ENCODE measurements at regions not wholly inside any gene's neighbourhood (a gene's known extent, or its start where the extent isn't known, plus 50 kb on each side); places are given as distances from the start of the nearest gene placed in this dataset.

- DNase-seq (ENCODE audit: low read depth), result no peak
- TF ChIP-seq, protein P1, sequence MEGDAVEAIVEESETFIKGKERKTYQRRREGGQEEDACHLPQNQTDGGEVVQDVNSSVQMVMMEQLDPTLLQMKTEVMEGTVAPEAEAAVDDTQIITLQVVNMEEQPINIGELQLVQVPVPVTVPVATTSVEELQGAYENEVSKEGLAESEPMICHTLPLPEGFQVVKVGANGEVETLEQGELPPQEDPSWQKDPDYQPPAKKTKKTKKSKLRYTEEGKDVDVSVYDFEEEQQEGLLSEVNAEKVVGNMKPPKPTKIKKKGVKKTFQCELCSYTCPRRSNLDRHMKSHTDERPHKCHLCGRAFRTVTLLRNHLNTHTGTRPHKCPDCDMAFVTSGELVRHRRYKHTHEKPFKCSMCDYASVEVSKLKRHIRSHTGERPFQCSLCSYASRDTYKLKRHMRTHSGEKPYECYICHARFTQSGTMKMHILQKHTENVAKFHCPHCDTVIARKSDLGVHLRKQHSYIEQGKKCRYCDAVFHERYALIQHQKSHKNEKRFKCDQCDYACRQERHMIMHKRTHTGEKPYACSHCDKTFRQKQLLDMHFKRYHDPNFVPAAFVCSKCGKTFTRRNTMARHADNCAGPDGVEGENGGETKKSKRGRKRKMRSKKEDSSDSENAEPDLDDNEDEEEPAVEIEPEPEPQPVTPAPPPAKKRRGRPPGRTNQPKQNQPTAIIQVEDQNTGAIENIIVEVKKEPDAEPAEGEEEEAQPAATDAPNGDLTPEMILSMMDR (conservative IDR thresholded peaks at IDR 0.05; ENCODE audit: control insufficient read depth, insufficient read depth, low read depth, low read length), result no peak
- H3K4me3 ChIP-seq (ENCODE audit: control insufficient read depth, low read depth, low read length), result no peak overlapping the region
Observed at GRCh38 chr10:113301342-113301984, 251.4 kb upstream of the HABP2 start.

GRCh38 chr10:113302062-113302461 lies 250.8 kb upstream of the HABP2 start:
- TF ChIP-seq, protein P1 (conservative IDR thresholded peaks at IDR 0.05; ENCODE audit: control insufficient read depth, insufficient read depth, low read depth, low read length), result no peak
- DNase-seq (ENCODE audit: low read depth), result no peak
- no peak overlapping the region for H3K4me3 ChIP-seq (ENCODE audit: control insufficient read depth, low read depth, low read length)

DNA sequence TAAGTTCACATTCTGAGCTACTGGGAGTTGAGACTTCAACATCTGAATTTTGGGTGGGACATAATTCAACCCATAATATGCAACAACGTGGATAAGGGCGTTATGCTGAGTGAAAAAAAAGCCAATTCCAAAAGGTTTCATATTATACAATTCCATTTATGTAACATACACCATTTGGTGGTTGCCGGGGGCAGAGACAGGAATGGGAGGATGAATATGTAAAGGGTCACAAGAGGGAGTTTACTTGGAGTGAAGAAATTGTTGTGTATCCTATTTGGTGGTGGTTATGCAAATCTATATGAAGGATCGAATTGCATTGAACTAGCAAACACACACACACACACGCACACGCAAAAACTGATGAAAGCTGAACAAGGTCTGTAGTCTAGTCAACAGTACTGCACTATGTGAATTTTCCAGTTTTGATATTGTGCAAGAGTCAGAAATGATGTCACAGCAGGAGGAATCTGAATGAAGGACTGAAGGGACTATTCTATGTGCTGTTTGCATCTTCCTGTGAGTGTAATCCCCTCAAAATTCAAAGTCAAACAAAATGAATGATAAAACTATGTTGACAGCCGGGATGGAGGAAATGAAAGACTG lies 249.2 kb upstream of the HABP2 start:
- TF ChIP-seq, protein P1 (conservative IDR thresholded peaks at IDR 0.05; ENCODE audit: control insufficient read depth, insufficient read depth, low read depth, low read length), result no peak
- peak; percentile 39 for DNase-seq (ENCODE audit: low read depth)
- H3K4me3 ChIP-seq (ENCODE audit: control insufficient read depth, low read depth, low read length), result no peak overlapping the region

DNA sequence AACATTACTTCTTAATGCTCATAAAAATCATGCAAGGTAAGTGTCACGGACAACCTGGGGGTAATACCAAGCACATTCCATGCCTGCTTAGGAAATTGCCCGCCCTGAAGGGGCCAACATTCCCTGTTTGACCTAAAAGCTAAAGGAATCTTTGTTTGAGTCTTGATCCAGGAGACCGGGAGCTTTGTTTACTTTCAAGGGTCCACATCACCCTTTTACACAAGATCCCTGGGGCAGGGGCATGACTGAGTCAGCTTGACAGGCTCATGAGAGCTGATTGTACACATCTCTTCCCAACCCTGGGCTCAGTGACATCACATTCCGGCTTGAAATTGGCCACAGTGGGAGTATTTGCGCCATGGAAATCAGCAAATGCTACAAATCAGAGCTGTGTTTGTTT lies 248.1 kb upstream of the HABP2 start:
- no peak for DNase-seq (ENCODE audit: low read depth)
- no peak overlapping the region for H3K4me3 ChIP-seq (ENCODE audit: control insufficient read depth, low read depth, low read length)
- TF ChIP-seq, protein P1 (conservative IDR thresholded peaks at IDR 0.05; ENCODE audit: control insufficient read depth, insufficient read depth, low read depth, low read length), result no peak

- peak; percentile 78 for DNase-seq (ENCODE audit: low read depth)
- TF ChIP-seq, protein P1 (conservative IDR thresholded peaks at IDR 0.05; ENCODE audit: control insufficient read depth, insufficient read depth, low read depth, low read length), result no peak
- H3K4me3 ChIP-seq (ENCODE audit: control insufficient read depth, low read depth, low read length), result no peak overlapping the region
Observed at GRCh38 chr10:113305871-113306270, 247.0 kb upstream of the HABP2 start.

GRCh38 chr10:113309791-113310190 lies 243.1 kb upstream of the HABP2 start:
- TF ChIP-seq, protein P1 (conservative IDR thresholded peaks at IDR 0.05; ENCODE audit: control insufficient read depth, insufficient read depth, low read depth, low read length), result no peak
- no peak overlapping the region for H3K4me3 ChIP-seq (ENCODE audit: control insufficient read depth, low read depth, low read length)
- DNase-seq (ENCODE audit: low read depth), result no peak

All from fibroblast of mammary gland (primary cell).